Liver (tissue), 8 donors: ENCODE measurements at regions not wholly inside any gene's neighbourhood (a gene's known extent, or its start where the extent isn't known, plus 50 kb on each side); places are given as distances from the start of the nearest gene placed in this dataset.

Experiments used
- DNase-seq: peaks from one replicate; pipeline ENCODE4 v3.0.0-alpha.2; 2017; ENCODE audit warnings: low spot score
- H3K27ac ChIP-seq, 2 donors: one replicate each; pipeline ENCODE4 v1.7.0; 2013; ENCODE audit warnings: inconsistent platforms in 2 of 2, low read length in 2 of 2, control low read depth in 1 of 2, low read depth in 1 of 2, mild to moderate bottlenecking in 1 of 2
- H3K27me3 ChIP-seq, 4 donors: one replicate each; pipeline versions ENCODE4 v1.6.1 to v1.7.0; 2013; ENCODE audit warnings: low read length in 3 of 4, inconsistent platforms in 1 of 4, mild to moderate bottlenecking in 1 of 4, moderate library complexity in 1 of 4; ENCODE audit not compliant: control insufficient read depth in 4 of 4, insufficient read depth in 4 of 4
- H3K36me3 ChIP-seq, 4 donors: one replicate each; pipeline versions ENCODE4 v1.6.1 to v1.7.0; 2013; ENCODE audit warnings: low read length in 3 of 4, mild to moderate bottlenecking in 3 of 4, low read depth in 1 of 4, moderate library complexity in 1 of 4; ENCODE audit not compliant: control insufficient read depth in 4 of 4, insufficient read depth in 3 of 4
- H3K4me1 ChIP-seq, 4 donors: one replicate each; pipeline versions ENCODE4 v1.6.1 to v1.7.0; 2013; ENCODE audit warnings: low read length in 3 of 4, mild to moderate bottlenecking in 3 of 4, moderate library complexity in 1 of 4; ENCODE audit not compliant: control insufficient read depth in 4 of 4, insufficient read depth in 4 of 4
- H3K4me3 ChIP-seq, 3 donors: one replicate each; pipeline versions ENCODE4 v1.6.1 to v1.7.0; 2013; ENCODE audit warnings: low read length in 3 of 3, control low read depth in 1 of 3, low read depth in 1 of 3, mild to moderate bottlenecking in 1 of 3
- H3K9ac ChIP-seq, 2 donors: one replicate each; pipeline ENCODE4 v1.7.0; 2013; ENCODE audit warnings: low read length in 2 of 2, mild to moderate bottlenecking in 2 of 2, moderate library complexity in 2 of 2, control low read depth in 1 of 2, low read depth in 1 of 2
- H3K9me3 ChIP-seq, 4 donors: one replicate each; pipeline versions ENCODE4 v1.6.1 to v1.7.0; 2013; ENCODE audit warnings: low read length in 3 of 4; ENCODE audit not compliant: control insufficient read depth in 4 of 4
- EGR1 ChIP-seq, 2 donors: IDR thresholded peaks; 2 replicates each; pipeline ENCODE4 v1.6.1; 2016 to 2018; ENCODE audit warnings: antibody characterized with exemption in 2 of 2, low read depth in 2 of 2
- FOXA1 ChIP-seq: IDR thresholded peaks from 2 replicates; pipeline ENCODE4 v1.6.1; 2016; ENCODE audit warnings: antibody characterized with exemption
- GABPA ChIP-seq, 2 donors: IDR thresholded peaks in 1 of 2; conservative IDR thresholded peaks in 1 of 2; 2 replicates each; pipeline ENCODE4 v1.6.1; 2016; ENCODE audit warnings: antibody characterized with exemption in 2 of 2, mild to moderate bottlenecking in 1 of 2, moderate library complexity in 1 of 2
- HNF4A ChIP-seq, 2 donors: conservative IDR thresholded peaks; 2 replicates each; pipeline ENCODE4 v1.6.1; 2016; ENCODE audit warnings: antibody characterized with exemption in 2 of 2, mild to moderate bottlenecking in 2 of 2
- HNF4G ChIP-seq: IDR thresholded peaks from 2 replicates; pipeline ENCODE4 v1.6.1; 2016; ENCODE audit warnings: antibody characterized with exemption
- MAX ChIP-seq: IDR thresholded peaks from 2 replicates; pipeline ENCODE4 v1.6.1; 2016; ENCODE audit warnings: antibody characterized with exemption
- NR2F2 ChIP-seq: IDR thresholded peaks from 2 replicates; pipeline ENCODE4 v1.6.1; 2016; ENCODE audit warnings: antibody characterized with exemption
- RAD21 ChIP-seq, 2 donors: IDR thresholded peaks; 2 replicates each; pipeline ENCODE4 v1.6.1; 2016; ENCODE audit warnings: antibody characterized with exemption in 2 of 2, mild to moderate bottlenecking in 2 of 2
- RXRA ChIP-seq, 2 donors: IDR thresholded peaks; 2 replicates each; pipeline ENCODE4 v1.6.1; 2017 to 2018; ENCODE audit warnings: antibody characterized with exemption in 2 of 2, mild to moderate bottlenecking in 1 of 2
- SP1 ChIP-seq: IDR thresholded peaks from 2 replicates; pipeline ENCODE4 v1.6.1; 2018; ENCODE audit warnings: antibody characterized with exemption, mild to moderate bottlenecking
- TAF1 ChIP-seq: conservative IDR thresholded peaks from 2 replicates; pipeline ENCODE4 v1.6.1; 2016; ENCODE audit warnings: antibody characterized with exemption, mild to moderate bottlenecking
- YY1 ChIP-seq: IDR thresholded peaks from 2 replicates; pipeline ENCODE4 v1.6.1; 2016; ENCODE audit warnings: antibody characterized with exemption, mild to moderate bottlenecking
- WGBS: extraction: QIAGEN DNeasy Blood & Tissue Kit; methylation state at CpG from one replicate; pipeline ENCODE4 v1.1.7; 2013; 5-methylcytosine and 5-hydroxymethylcytosine counted together
- TF ChIP-seq, protein P1 (sequence below): IDR thresholded peaks from 2 replicates; pipeline ENCODE4 v1.6.1; 2016; ENCODE audit warnings: antibody characterized with exemption
- TF ChIP-seq, protein P2 (sequence below): fragments of 150-350 bp; IDR thresholded peaks from 2 replicates; pipeline ENCODE4 v1.5.1; 2017; ENCODE audit warnings: improper control_type of control experiment, low read depth, low read length; ENCODE audit not compliant: missing input control
- TF ChIP-seq, protein P3 (sequence below): IDR thresholded peaks from 2 replicates; pipeline ENCODE4 v1.6.1; 2016; ENCODE audit warnings: antibody characterized with exemption, mild to moderate bottlenecking
- TF ChIP-seq, protein P4 (sequence below): IDR thresholded peaks from 2 replicates; pipeline ENCODE4 v1.6.1; 2016; ENCODE audit warnings: antibody characterized with exemption
- donor health status: healthy.
- donor health status: healthy.
- donor health status: healthy.
- donor health status: healthy.
- donor health status: healthy.

DNA sequence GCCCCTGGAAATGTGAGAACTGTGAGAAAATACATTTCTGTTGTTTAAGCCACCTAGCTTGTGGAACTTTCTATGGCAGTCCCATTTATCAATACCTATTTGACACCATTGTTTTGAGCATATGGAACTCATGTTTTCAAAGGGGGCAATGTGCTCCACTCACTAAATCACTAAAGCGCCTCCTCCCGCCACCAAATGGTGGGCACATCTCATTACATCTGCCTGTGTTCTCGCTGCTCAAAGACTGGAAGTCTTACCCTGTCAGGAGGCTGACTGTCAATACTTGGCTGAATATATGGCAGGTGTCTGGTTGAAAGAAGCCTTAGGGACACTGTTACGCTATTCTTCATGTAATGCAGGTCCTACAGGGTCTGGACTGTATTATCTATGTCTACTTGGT lies 767.7 kb downstream of the TSN start (continued):
- TF ChIP-seq, protein P1, sequence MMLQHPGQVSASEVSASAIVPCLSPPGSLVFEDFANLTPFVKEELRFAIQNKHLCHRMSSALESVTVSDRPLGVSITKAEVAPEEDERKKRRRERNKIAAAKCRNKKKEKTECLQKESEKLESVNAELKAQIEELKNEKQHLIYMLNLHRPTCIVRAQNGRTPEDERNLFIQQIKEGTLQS = no peak

DNA sequence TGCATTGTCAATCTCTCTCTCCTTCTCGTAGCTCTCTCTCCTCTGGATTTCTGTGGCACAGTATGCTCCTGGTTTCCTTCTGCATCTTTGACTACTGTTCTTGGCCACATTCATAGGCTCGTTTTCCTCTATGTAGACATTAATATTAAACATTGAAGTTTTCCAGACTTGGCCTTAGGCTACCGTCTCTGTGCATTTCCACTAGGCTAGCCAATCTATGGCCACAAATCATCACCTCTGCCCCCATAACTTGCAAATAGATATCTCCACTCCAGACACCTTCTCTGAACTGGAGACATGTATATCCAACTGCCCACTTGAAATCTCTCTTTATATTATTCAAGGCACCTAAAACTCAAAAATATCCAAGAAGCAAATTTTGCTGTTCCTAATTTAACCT lies 768.5 kb downstream of the TSN start:
- Histone ChIP-seq H3K27ac (no peak overlapping the region), H3K27me3 (peaks cover 0 to 3% (median 0%) of the 10 kb centered on the region in 4 donors), H3K9me3 (no peaks in the 10 kb centered on the region), H3K36me3 (no peaks in the 10 kb centered on the region), H3K4me1 (no peaks in the 10 kb centered on the region), H3K9ac (no peak overlapping the region), H3K4me3 (no peak overlapping the region)
- no peak for DNase-seq
- TF ChIP-seq SP1 = no peak
- TF ChIP-seq GABPA (IDR thresholded peaks at IDR 0.05 in 1 of 2, conservative IDR thresholded peaks at IDR 0.05 in 1 of 2) = no peak
- TF ChIP-seq, protein P2, sequence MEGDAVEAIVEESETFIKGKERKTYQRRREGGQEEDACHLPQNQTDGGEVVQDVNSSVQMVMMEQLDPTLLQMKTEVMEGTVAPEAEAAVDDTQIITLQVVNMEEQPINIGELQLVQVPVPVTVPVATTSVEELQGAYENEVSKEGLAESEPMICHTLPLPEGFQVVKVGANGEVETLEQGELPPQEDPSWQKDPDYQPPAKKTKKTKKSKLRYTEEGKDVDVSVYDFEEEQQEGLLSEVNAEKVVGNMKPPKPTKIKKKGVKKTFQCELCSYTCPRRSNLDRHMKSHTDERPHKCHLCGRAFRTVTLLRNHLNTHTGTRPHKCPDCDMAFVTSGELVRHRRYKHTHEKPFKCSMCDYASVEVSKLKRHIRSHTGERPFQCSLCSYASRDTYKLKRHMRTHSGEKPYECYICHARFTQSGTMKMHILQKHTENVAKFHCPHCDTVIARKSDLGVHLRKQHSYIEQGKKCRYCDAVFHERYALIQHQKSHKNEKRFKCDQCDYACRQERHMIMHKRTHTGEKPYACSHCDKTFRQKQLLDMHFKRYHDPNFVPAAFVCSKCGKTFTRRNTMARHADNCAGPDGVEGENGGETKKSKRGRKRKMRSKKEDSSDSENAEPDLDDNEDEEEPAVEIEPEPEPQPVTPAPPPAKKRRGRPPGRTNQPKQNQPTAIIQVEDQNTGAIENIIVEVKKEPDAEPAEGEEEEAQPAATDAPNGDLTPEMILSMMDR = no peak
- TF ChIP-seq, protein P3, sequence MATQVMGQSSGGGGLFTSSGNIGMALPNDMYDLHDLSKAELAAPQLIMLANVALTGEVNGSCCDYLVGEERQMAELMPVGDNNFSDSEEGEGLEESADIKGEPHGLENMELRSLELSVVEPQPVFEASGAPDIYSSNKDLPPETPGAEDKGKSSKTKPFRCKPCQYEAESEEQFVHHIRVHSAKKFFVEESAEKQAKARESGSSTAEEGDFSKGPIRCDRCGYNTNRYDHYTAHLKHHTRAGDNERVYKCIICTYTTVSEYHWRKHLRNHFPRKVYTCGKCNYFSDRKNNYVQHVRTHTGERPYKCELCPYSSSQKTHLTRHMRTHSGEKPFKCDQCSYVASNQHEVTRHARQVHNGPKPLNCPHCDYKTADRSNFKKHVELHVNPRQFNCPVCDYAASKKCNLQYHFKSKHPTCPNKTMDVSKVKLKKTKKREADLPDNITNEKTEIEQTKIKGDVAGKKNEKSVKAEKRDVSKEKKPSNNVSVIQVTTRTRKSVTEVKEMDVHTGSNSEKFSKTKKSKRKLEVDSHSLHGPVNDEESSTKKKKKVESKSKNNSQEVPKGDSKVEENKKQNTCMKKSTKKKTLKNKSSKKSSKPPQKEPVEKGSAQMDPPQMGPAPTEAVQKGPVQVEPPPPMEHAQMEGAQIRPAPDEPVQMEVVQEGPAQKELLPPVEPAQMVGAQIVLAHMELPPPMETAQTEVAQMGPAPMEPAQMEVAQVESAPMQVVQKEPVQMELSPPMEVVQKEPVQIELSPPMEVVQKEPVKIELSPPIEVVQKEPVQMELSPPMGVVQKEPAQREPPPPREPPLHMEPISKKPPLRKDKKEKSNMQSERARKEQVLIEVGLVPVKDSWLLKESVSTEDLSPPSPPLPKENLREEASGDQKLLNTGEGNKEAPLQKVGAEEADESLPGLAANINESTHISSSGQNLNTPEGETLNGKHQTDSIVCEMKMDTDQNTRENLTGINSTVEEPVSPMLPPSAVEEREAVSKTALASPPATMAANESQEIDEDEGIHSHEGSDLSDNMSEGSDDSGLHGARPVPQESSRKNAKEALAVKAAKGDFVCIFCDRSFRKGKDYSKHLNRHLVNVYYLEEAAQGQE = no peak
- no peak for TF ChIP-seq RXRA (IDR thresholded peaks at IDR 0.05)
- TF ChIP-seq HNF4G = no peak
- TF ChIP-seq YY1 = no peak
- no peak for TF ChIP-seq MAX
- TF ChIP-seq HNF4A (conservative IDR thresholded peaks at IDR 0.05) = no peak
- TF ChIP-seq EGR1 (IDR thresholded peaks at IDR 0.05; ENCODE audit: low read depth in 2 of 2) = no peak
- TF ChIP-seq, protein P1 = no peak
- TF ChIP-seq TAF1 = no peak
- TF ChIP-seq, protein P4, sequence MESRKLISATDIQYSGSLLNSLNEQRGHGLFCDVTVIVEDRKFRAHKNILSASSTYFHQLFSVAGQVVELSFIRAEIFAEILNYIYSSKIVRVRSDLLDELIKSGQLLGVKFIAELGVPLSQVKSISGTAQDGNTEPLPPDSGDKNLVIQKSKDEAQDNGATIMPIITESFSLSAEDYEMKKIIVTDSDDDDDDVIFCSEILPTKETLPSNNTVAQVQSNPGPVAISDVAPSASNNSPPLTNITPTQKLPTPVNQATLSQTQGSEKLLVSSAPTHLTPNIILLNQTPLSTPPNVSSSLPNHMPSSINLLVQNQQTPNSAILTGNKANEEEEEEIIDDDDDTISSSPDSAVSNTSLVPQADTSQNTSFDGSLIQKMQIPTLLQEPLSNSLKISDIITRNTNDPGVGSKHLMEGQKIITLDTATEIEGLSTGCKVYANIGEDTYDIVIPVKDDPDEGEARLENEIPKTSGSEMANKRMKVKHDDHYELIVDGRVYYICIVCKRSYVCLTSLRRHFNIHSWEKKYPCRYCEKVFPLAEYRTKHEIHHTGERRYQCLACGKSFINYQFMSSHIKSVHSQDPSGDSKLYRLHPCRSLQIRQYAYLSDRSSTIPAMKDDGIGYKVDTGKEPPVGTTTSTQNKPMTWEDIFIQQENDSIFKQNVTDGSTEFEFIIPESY = no peak
- TF ChIP-seq RAD21 (IDR thresholded peaks at IDR 0.05) = no peak
- TF ChIP-seq FOXA1 = no peak
- no peak for TF ChIP-seq NR2F2
- 72% methylated on average over 3 of the region's 3 CpGs for WGBS
